Trophoblast cell (in vitro differentiated cells and primary cell): ENCODE measurements at regions not wholly inside any gene's neighbourhood (a gene's known extent, or its start where the extent isn't known, plus 50 kb on each side); places are given as distances from the start of the nearest gene placed in this dataset.
"Not testable (repeated sequence)": the region's sequence is repeated elsewhere in the genome, so short reads cannot be mapped to it uniquely, and the experiment has no call there.

Experiments used
- DNase-seq, 2 donors: peaks; one replicate each; pipeline ENCODE4 v3.0.0-alpha.2; 2016
- H2AFZ ChIP-seq: 2 replicates; pipeline ENCODE4 v1.6.1; 2013; ENCODE audit warnings: low read length, moderate library complexity, mild to moderate bottlenecking; ENCODE audit not compliant: insufficient read depth, poor library complexity
- H2AK5ac ChIP-seq: 2 replicates; pipeline ENCODE4 v1.6.1; 2013; ENCODE audit warnings: mild to moderate bottlenecking, low read length
- H2BK120ac ChIP-seq: 2 replicates; pipeline ENCODE4 v1.6.1; 2013; ENCODE audit warnings: low read length, mild to moderate bottlenecking, moderate library complexity; ENCODE audit not compliant: insufficient read depth, poor library complexity
- H2BK12ac ChIP-seq: 2 replicates; pipeline ENCODE4 v1.6.1; 2013; ENCODE audit warnings: mild to moderate bottlenecking, low read length, moderate library complexity
- H2BK5ac ChIP-seq: 2 replicates; pipeline ENCODE4 v1.6.1; 2013; ENCODE audit warnings: low read length, low read depth, moderate library complexity, mild to moderate bottlenecking; ENCODE audit not compliant: poor library complexity
- H3K14ac ChIP-seq: 2 replicates; pipeline ENCODE4 v1.6.1; 2013; ENCODE audit warnings: mild to moderate bottlenecking, low read length
- H3K18ac ChIP-seq: 2 replicates; pipeline ENCODE4 v1.6.1; 2013; ENCODE audit warnings: mild to moderate bottlenecking, low read length
- H3K23ac ChIP-seq: 2 replicates; pipeline ENCODE4 v1.6.1; 2013; ENCODE audit warnings: low read length
- H3K27ac ChIP-seq: 2 replicates; pipeline ENCODE4 v1.5.1; 2013; ENCODE audit warnings: low read depth, mild to moderate bottlenecking, inconsistent platforms, low read length, moderate library complexity
- H3K27me3 ChIP-seq: 2 replicates; pipeline ENCODE4 v1.6.1; 2013; ENCODE audit warnings: inconsistent platforms, mild to moderate bottlenecking, low read length, moderate library complexity; ENCODE audit not compliant: insufficient read depth
- H3K36me3 ChIP-seq, 2 experiments: 1 replicate in 1 of 2; 2 replicates in 1 of 2; pipeline ENCODE4 v1.6.1; 2013; ENCODE audit warnings: low read length in 2 of 2, mild to moderate bottlenecking in 2 of 2, moderate library complexity in 1 of 2; ENCODE audit not compliant: insufficient read depth in 2 of 2, control insufficient read depth in 1 of 2
- H3K4ac ChIP-seq: 2 replicates; pipeline ENCODE4 v1.6.1; 2013; ENCODE audit warnings: low read depth, mild to moderate bottlenecking, low read length, moderate library complexity
- H3K4me1 ChIP-seq, 2 experiments: 1 replicate in 1 of 2; 2 replicates in 1 of 2; pipeline ENCODE4 v1.6.1; 2013; ENCODE audit warnings: low read length in 2 of 2, mild to moderate bottlenecking in 2 of 2, moderate library complexity in 1 of 2; ENCODE audit not compliant: insufficient read depth in 2 of 2, control insufficient read depth in 1 of 2
- H3K4me2 ChIP-seq: 2 replicates; pipeline ENCODE4 v1.6.1; 2013; ENCODE audit warnings: inconsistent platforms, mild to moderate bottlenecking, low read length, moderate library complexity
- H3K4me3 ChIP-seq: 2 replicates; pipeline ENCODE4 v1.5.1; 2013; ENCODE audit warnings: mild to moderate bottlenecking, low read depth, low read length, inconsistent platforms
- H3K79me1 ChIP-seq: one replicate; pipeline ENCODE4 v1.6.1; 2013; ENCODE audit warnings: low read length
- H3K79me2 ChIP-seq: 2 replicates; pipeline ENCODE4 v1.6.1; 2013; ENCODE audit warnings: low read length, mild to moderate bottlenecking; ENCODE audit not compliant: control insufficient read depth, insufficient read depth, poor library complexity
- H3K9ac ChIP-seq: 2 replicates; pipeline ENCODE4 v1.6.1; 2013; ENCODE audit warnings: mild to moderate bottlenecking, low read length
- H3K9me3 ChIP-seq: 2 replicates; pipeline ENCODE4 v1.6.1; 2013; ENCODE audit warnings: low read depth, mild to moderate bottlenecking, control low read depth, inconsistent platforms, low read length; ENCODE audit not compliant: insufficient read depth
- H4K12ac ChIP-seq: 2 replicates; pipeline ENCODE4 v1.6.1; 2013; ENCODE audit warnings: low read depth, mild to moderate bottlenecking, low read length, moderate library complexity
- H4K8ac ChIP-seq: 2 replicates; pipeline ENCODE4 v1.6.1; 2013; ENCODE audit warnings: low read depth, mild to moderate bottlenecking, low read length, moderate library complexity
- H4K91ac ChIP-seq: one replicate; pipeline ENCODE4 v1.6.1; 2013; ENCODE audit warnings: low read depth, mild to moderate bottlenecking, low read length, moderate library complexity
- WGBS: extraction: QIAGEN DNeasy Blood & Tissue Kit; methylation state at CpG from one replicate; pipeline ENCODE4 v1.1.7; 2013; ENCODE audit warnings: missing lambda C conversion rate; ENCODE audit not compliant: insufficient read length, insufficient coverage; ENCODE audit errors: extremely low coverage; 5-methylcytosine and 5-hydroxymethylcytosine counted together

- Histone ChIP-seq H3K27me3 (no peaks in the 10 kb centered on the region), H3K79me1 (no peaks in the 10 kb centered on the region), H2AFZ (no peak overlapping the region), H3K4me1 (no peaks in the 10 kb centered on the region), H3K9ac (no peak overlapping the region), H4K8ac (no peak overlapping the region), H2BK120ac (no peak overlapping the region), H3K4me2 (no peak overlapping the region), H3K9me3 (no peaks in the 10 kb centered on the region), H3K36me3 (no peaks in the 10 kb centered on the region), H2BK5ac (no peak overlapping the region), H4K12ac (no peak overlapping the region), H2AK5ac (no peak overlapping the region), H4K91ac (no peak overlapping the region), H3K23ac (no peak overlapping the region), H3K27ac (no peak overlapping the region), H3K18ac (no peak overlapping the region), H3K4me3 (no peak overlapping the region), H2BK12ac (no peak overlapping the region), H3K14ac (no peak overlapping the region), H3K79me2 (no peaks in the 10 kb centered on the region), H3K4ac (no peak overlapping the region)
- WGBS: no CpG with 5 or more reads among the region's 2 CpGs
- no peak for DNase-seq
Observed at GRCh38 chr6:48951917-48952316, 511.1 kb downstream of the MMUT start.

GRCh38 chr6:48944276-48944675, 518.8 kb downstream of the MMUT start:
- H4K91ac ChIP-seq, H3K79me1 ChIP-seq, H3K18ac ChIP-seq, H3K9me3 ChIP-seq, H3K9ac ChIP-seq, H3K27ac ChIP-seq, H3K79me2 ChIP-seq, H2BK12ac ChIP-seq, H3K36me3 ChIP-seq, H3K4me3 ChIP-seq, H4K8ac ChIP-seq, H3K14ac ChIP-seq, H2AFZ ChIP-seq, H4K12ac ChIP-seq, H2BK120ac ChIP-seq, H3K4me2 ChIP-seq, H3K4ac ChIP-seq, H3K4me1 ChIP-seq, H2BK5ac ChIP-seq, H3K23ac ChIP-seq, H2AK5ac ChIP-seq, H3K27me3 ChIP-seq: not testable (repeated sequence)
- peak; percentile 51 to 96 for DNase-seq
- WGBS: no CpG with 5 or more reads among the region's 4 CpGs

GRCh38 chr6:48933136-48933535, 529.9 kb downstream of the MMUT start:
- Histone ChIP-seq H2BK12ac (no peak overlapping the region), H2BK120ac (no peak overlapping the region), H3K27me3 (no peaks in the 10 kb centered on the region), H3K4ac (no peak overlapping the region), H4K12ac (no peak overlapping the region), H4K8ac (no peak overlapping the region), H3K79me1 (no peaks in the 10 kb centered on the region), H3K9ac (no peak overlapping the region), H3K36me3 (no peaks in the 10 kb centered on the region), H3K9me3 (no peaks in the 10 kb centered on the region), H2AK5ac (no peak overlapping the region), H2AFZ (no peak overlapping the region), H3K18ac (no peak overlapping the region), H2BK5ac (no peak overlapping the region), H3K23ac (no peak overlapping the region), H3K79me2 (no peaks in the 10 kb centered on the region), H3K4me3 (no peak overlapping the region), H3K27ac (no peak overlapping the region), H3K4me1 (no peaks in the 10 kb centered on the region), H3K4me2 (no peak overlapping the region), H4K91ac (no peak overlapping the region), H3K14ac (no peak overlapping the region)
- DNase-seq: no peak

GRCh38 chr6:48928937-48929336, 534.1 kb downstream of the MMUT start:
- no peak overlapping the region for H3K4me3 ChIP-seq
- DNase-seq: no peak
- no peaks in the 10 kb centered on the region for H3K36me3 ChIP-seq
- H3K27ac ChIP-seq: no peak overlapping the region
- no peaks in the 10 kb centered on the region for H3K4me1 ChIP-seq
- H3K14ac ChIP-seq: no peak overlapping the region
- H3K23ac ChIP-seq: no peak overlapping the region
- H3K4me2 ChIP-seq: no peak overlapping the region
- H2BK12ac ChIP-seq: no peak overlapping the region
- no peak overlapping the region for H3K9ac ChIP-seq
- no peak overlapping the region for H2AK5ac ChIP-seq
- H4K12ac ChIP-seq: no peak overlapping the region
- no CpG with 5 or more reads among the region's 2 CpGs for WGBS
- no peak overlapping the region for H4K91ac ChIP-seq
- H3K27me3 ChIP-seq: no peaks in the 10 kb centered on the region
- no peak overlapping the region for H3K18ac ChIP-seq
- no peak overlapping the region for H2BK5ac ChIP-seq
- H4K8ac ChIP-seq: no peak overlapping the region
- H3K4ac ChIP-seq: no peak overlapping the region
- H2BK120ac ChIP-seq: no peak overlapping the region
- H2AFZ ChIP-seq: no peak overlapping the region
- no peaks in the 10 kb centered on the region for H3K79me1 ChIP-seq
- no peaks in the 10 kb centered on the region for H3K79me2 ChIP-seq
- no peaks in the 10 kb centered on the region for H3K9me3 ChIP-seq

- Histone ChIP-seq H3K18ac (no peak overlapping the region), H3K27me3 (no peaks in the 10 kb centered on the region), H2AFZ (no peak overlapping the region), H4K91ac (no peak overlapping the region), H3K27ac (no peak overlapping the region), H2BK5ac (no peak overlapping the region), H4K12ac (no peak overlapping the region), H4K8ac (no peak overlapping the region), H3K9ac (no peak overlapping the region), H3K4me2 (no peak overlapping the region), H2BK120ac (no peak overlapping the region), H2AK5ac (no peak overlapping the region), H3K79me2 (no peaks in the 10 kb centered on the region), H3K36me3 (no peaks in the 10 kb centered on the region), H3K79me1 (no peaks in the 10 kb centered on the region), H3K23ac (no peak overlapping the region), H3K4me3 (no peak overlapping the region), H3K9me3 (no peaks in the 10 kb centered on the region), H2BK12ac (no peak overlapping the region), H3K14ac (no peak overlapping the region), H3K4me1 (no peaks in the 10 kb centered on the region), H3K4ac (no peak overlapping the region)
- no peak for DNase-seq
- no CpG with 5 or more reads among the region's 2 CpGs for WGBS
Observed at GRCh38 chr6:48922837-48923236, 540.2 kb downstream of the MMUT start.
